K562 (cell line): ENCODE measurements at regions not wholly inside any gene's neighbourhood (a gene's known extent, or its start where the extent isn't known, plus 50 kb on each side); places are given as distances from the start of the nearest gene placed in this dataset.

Experiments used
- BCL6 ChIP-seq: fragments of 250-450 bp; sonication (Bioruptor Pico); IDR thresholded peaks from 2 replicates; pipeline ENCODE4 v1.4.0; 2020
- CBFA2T2 ChIP-seq: fragments of 450-650 bp; conservative IDR thresholded peaks from 2 replicates; pipeline ENCODE4 v1.6.1; 2017; ENCODE audit warnings: mild to moderate bottlenecking
- CXXC5 ChIP-seq: fragments of 250-450 bp; sonication (Bioruptor Pico); IDR thresholded peaks from 2 replicates; pipeline ENCODE4 v1.8.0; 2022; ENCODE audit warnings: inconsistent platforms, mild to moderate bottlenecking, moderate library complexity
- GTF3C2 ChIP-seq: IDR thresholded peaks from 3 replicates; pipeline ENCODE4 v1.6.1; 2011; ENCODE audit warnings: borderline replicate concordance, mild to moderate bottlenecking, moderate library complexity; ENCODE audit not compliant: insufficient read length; ENCODE audit errors: extremely low read depth
- ILK ChIP-seq: fragments of 450-650 bp; IDR thresholded peaks from 2 replicates; pipeline ENCODE4 v1.6.1; 2016; ENCODE audit warnings: missing genetic modification characterization, low read depth, mild to moderate bottlenecking, missing compliant biosample characterization, moderate library complexity, borderline replicate concordance
- IRF2 ChIP-seq: sonication (generic); formaldehyde crosslinking; IDR thresholded peaks from 2 replicates; pipeline ENCODE4 v1.8.1; 2022; ENCODE audit warnings: mild to moderate bottlenecking, missing genetic modification reagents
- LCOR ChIP-seq: sonication (generic); formaldehyde crosslinking; IDR thresholded peaks from 2 replicates; pipeline ENCODE4 v1.8.0; 2022; ENCODE audit warnings: mild to moderate bottlenecking, missing genetic modification reagents
- MTF1 ChIP-seq: fragments of 250-450 bp; sonication (Bioruptor Pico); IDR thresholded peaks from 2 replicates; pipeline ENCODE4 v1.9.0; 2021; ENCODE audit warnings: moderate library complexity, mild to moderate bottlenecking, inconsistent platforms, borderline replicate concordance
- NBN ChIP-seq: fragments of 450-650 bp; IDR thresholded peaks from 2 replicates; pipeline ENCODE4 v1.6.1; 2016; ENCODE audit warnings: low read depth, mild to moderate bottlenecking
- NFE2L1 ChIP-seq: fragments of 450-650 bp; IDR thresholded peaks from 2 replicates; pipeline ENCODE4 v1.6.1; 2016; ENCODE audit warnings: missing genetic modification characterization, low read depth, mild to moderate bottlenecking, missing compliant biosample characterization, moderate library complexity, borderline replicate concordance
- NFXL1 ChIP-seq: fragments of 450-650 bp; formaldehyde crosslinking; IDR thresholded peaks from 2 replicates; pipeline ENCODE4 v1.4.0; 2021; ENCODE audit warnings: mild to moderate bottlenecking
- PHF21A ChIP-seq: fragments of 450-650 bp; IDR thresholded peaks from 2 replicates; pipeline ENCODE4 v1.6.1; 2017; ENCODE audit warnings: low read depth, borderline replicate concordance
- POLR3G ChIP-seq: IDR thresholded peaks from 2 replicates; pipeline ENCODE4 v1.6.1; 2011; ENCODE audit not compliant: insufficient read length, insufficient replicate concordance; ENCODE audit errors: extremely low read depth
- SRSF7 ChIP-seq: fragments of 200-400 bp; formaldehyde crosslinking; optimal IDR thresholded peaks from 2 replicates; pipeline ENCODE3; 2017; ENCODE audit warnings: mild to moderate bottlenecking, low read depth, low read length
- TAF1 ChIP-seq: IDR thresholded peaks from 2 replicates; pipeline ENCODE4 v1.6.1; 2011; ENCODE audit warnings: mild to moderate bottlenecking, low read length, moderate library complexity; ENCODE audit not compliant: insufficient read depth, control insufficient read depth, severe bottlenecking; ENCODE audit errors: extremely low read depth
- UBTF ChIP-seq, 2 experiments: IDR thresholded peaks; 2 replicates each; pipeline ENCODE4 v1.6.1; 2012; ENCODE audit warnings: improper control_type of control experiment in 2 of 2, low read depth in 2 of 2, low read length in 2 of 2, borderline replicate concordance in 1 of 2
- ZBTB34 ChIP-seq: fragments of 250-450 bp; sonication (Bioruptor Pico); IDR thresholded peaks from 2 replicates; pipeline ENCODE4 v1.8.0; 2021; ENCODE audit warnings: mild to moderate bottlenecking, moderate library complexity
- ZC3H4 ChIP-seq: sonication (generic); formaldehyde crosslinking; IDR thresholded peaks from 2 replicates; pipeline ENCODE4 v1.9.0; 2021; ENCODE audit warnings: missing genetic modification reagents, borderline replicate concordance
- ZNF655 ChIP-seq: fragments of 250-450 bp; sonication (Bioruptor Pico); IDR thresholded peaks from 2 replicates; pipeline ENCODE4 v1.5.0; 2021
- ZNF766 ChIP-seq: fragments of 200-800 bp; sonication (Bioruptor generic); conservative IDR thresholded peaks from 2 replicates; pipeline ENCODE4 v1.6.1; 2016; ENCODE audit warnings: missing genetic modification characterization, missing compliant biosample characterization

GRCh38 chr13:44141725-44142539 lies 231.7 kb upstream of the SERP2 start (continued):
- no peak for TF ChIP-seq GTF3C2
- TF ChIP-seq SRSF7 = no peak
- TF ChIP-seq ILK (tag) = no peak
- TF ChIP-seq ZBTB34 (CRISPR knock-in tag) = no peak
- no peak for TF ChIP-seq BCL6 (CRISPR knock-in tag)
- TF ChIP-seq ZC3H4 (CRISPR knock-in tag) = no peak
- TF ChIP-seq LCOR = no peak
- peak; percentile 16 for TF ChIP-seq TAF1
- no peak for TF ChIP-seq IRF2 (CRISPR knock-in tag)
- TF ChIP-seq NBN = no peak
- TF ChIP-seq POLR3G = no peak
- no peak for TF ChIP-seq NFXL1 (CRISPR knock-in tag)
- no peak for TF ChIP-seq ZNF766
- no peak for TF ChIP-seq MTF1 (CRISPR knock-in tag)
- no peak for TF ChIP-seq CBFA2T2
- TF ChIP-seq ZNF655 (CRISPR knock-in tag) = no peak
- peak; percentile 94 for TF ChIP-seq CXXC5 (CRISPR knock-in tag)
- no peak for TF ChIP-seq NFE2L1 (tag)
- no peak for TF ChIP-seq PHF21A
- no peak for TF ChIP-seq UBTF (IDR thresholded peaks at IDR 0.05; ENCODE audit: borderline replicate concordance in 1 of 2, low read depth in 2 of 2, low read length in 2 of 2)
